OCI-LY1 (cell line): ENCODE measurements at regions not wholly inside any gene's neighbourhood (a gene's known extent, or its start where the extent isn't known, plus 50 kb on each side); places are given as distances from the start of the nearest gene placed in this dataset.

Experiments used
- EZH2 ChIP-seq: fragments of 200-600 bp; sonication (generic), shearing (Covaris generic); IDR thresholded peaks from 2 replicates; pipeline ENCODE4 v1.8.0; 2017; ENCODE audit warnings: borderline replicate concordance, mixed run types, mild to moderate bottlenecking, antibody characterized with exemption, low read length, moderate library complexity, mixed read lengths
- TF ChIP-seq, protein P1 (sequence below): fragments of 200-600 bp; sonication (generic), shearing (Covaris generic); IDR thresholded peaks from 2 replicates; pipeline ENCODE4 v1.5.1; 2017; ENCODE audit warnings: mild to moderate bottlenecking, antibody characterized with exemption, low read length, moderate library complexity, mixed read lengths

DNA sequence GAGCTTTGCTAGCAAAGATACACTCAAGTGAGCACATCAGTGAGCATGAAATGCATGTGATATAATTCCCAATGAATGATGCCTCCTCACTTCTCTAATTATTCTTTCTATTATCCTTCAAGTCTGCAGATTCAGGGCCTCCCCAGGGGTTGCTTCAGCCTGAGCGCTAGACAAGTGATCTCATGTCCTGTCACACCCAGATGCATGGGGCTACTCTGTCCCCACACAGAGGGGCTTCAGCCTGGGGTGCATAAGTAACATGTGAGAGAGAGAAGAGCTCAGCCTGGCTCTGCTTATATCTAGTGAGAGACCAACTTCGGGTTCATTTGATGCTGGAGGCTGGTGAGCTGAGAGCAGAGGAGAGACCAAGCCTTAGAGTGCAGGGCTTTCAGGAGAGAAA lies 85.2 kb downstream of the VPREB1 start:
- TF ChIP-seq, protein P1, sequence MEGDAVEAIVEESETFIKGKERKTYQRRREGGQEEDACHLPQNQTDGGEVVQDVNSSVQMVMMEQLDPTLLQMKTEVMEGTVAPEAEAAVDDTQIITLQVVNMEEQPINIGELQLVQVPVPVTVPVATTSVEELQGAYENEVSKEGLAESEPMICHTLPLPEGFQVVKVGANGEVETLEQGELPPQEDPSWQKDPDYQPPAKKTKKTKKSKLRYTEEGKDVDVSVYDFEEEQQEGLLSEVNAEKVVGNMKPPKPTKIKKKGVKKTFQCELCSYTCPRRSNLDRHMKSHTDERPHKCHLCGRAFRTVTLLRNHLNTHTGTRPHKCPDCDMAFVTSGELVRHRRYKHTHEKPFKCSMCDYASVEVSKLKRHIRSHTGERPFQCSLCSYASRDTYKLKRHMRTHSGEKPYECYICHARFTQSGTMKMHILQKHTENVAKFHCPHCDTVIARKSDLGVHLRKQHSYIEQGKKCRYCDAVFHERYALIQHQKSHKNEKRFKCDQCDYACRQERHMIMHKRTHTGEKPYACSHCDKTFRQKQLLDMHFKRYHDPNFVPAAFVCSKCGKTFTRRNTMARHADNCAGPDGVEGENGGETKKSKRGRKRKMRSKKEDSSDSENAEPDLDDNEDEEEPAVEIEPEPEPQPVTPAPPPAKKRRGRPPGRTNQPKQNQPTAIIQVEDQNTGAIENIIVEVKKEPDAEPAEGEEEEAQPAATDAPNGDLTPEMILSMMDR, result no peak
- no peak for TF ChIP-seq EZH2
